ENCODE measurements at regions not wholly inside any gene's neighbourhood (a gene's known extent, or its start where the extent isn't known, plus 50 kb on each side); places are given as distances from the start of the nearest gene placed in this dataset.

DNA sequence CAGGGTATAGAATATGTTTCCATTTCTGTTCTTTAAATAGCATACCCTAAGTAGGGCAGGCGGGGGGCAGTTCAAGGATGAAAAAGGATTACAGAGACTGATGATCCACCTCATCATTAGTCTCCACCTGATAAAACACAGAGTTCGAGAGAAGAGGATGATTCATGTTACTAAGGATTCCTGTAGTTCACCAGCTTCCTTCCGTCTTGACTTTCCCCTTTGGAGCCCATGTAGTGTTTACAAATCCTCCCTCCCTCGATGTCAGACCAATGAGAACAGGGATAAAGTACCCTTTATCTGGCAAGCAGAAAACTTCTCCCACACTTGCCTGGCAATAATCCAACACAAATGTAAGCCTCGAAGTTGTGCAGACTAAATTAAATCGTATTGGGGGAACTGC lies 526.3 kb upstream of the FAM241A start:
- TF ChIP-seq RAD21 (conservative IDR thresholded peaks at IDR 0.05): no peak
- TF ChIP-seq MXI1 (conservative IDR thresholded peaks at IDR 0.05; ENCODE audit: poor library complexity, severe bottlenecking): no peak
- H3K36me3 ChIP-seq (ENCODE audit: insufficient read depth, low read length): no peaks in the 10 kb centered on the region
- H3K79me2 ChIP-seq (replicated peaks; ENCODE audit: insufficient read depth, low read length): no peaks in the 10 kb centered on the region
- H3K27me3 ChIP-seq (ENCODE audit: insufficient read depth, low read depth, low read length): no peaks in the 10 kb centered on the region
- H3K4me3 ChIP-seq (ENCODE audit: low read length): no peak overlapping the region
- no peak overlapping the region for H2AFZ ChIP-seq (ENCODE audit: low read depth, low read length)
- no peaks in the 10 kb centered on the region for H4K20me1 ChIP-seq (ENCODE audit: insufficient read depth)
- no peak overlapping the region for H3K27ac ChIP-seq (ENCODE audit: low read length)
- no peak overlapping the region for H3K4me2 ChIP-seq (ENCODE audit: low read length)
- no peaks in the 10 kb centered on the region for H3K9me3 ChIP-seq (ENCODE audit: low read length)
- no peaks in the 10 kb centered on the region for H3K9me2 ChIP-seq (ENCODE audit: insufficient read depth, low read length)
- no peak overlapping the region for H3K9ac ChIP-seq (ENCODE audit: low read length)
- no peaks in the 10 kb centered on the region for H3F3A ChIP-seq (ENCODE audit: insufficient read depth, low read length, poor library complexity, severe bottlenecking)

DNA sequence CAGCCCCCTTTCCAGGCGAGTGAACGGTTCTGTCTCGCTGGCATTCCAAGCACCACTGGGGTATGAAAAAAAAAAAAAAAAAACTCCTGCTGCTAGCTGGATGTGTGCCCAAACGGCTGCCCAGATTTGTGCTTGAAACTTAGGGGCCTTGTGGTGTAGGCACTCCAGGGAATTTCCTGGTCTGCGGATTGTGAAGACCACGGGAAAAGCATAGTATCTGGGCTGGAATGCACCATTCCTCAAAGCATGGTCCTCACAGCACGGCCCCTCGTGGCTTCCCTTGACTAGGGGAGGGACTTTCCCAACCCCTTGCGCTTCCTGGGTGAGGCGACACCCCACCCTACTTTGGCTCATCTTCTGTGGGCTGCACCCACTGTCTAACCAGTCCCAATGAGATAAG lies 516.8 kb upstream of the FAM241A start:
- Histone ChIP-seq H3F3A (ENCODE audit: insufficient read depth, low read length, poor library complexity, severe bottlenecking) (no peaks in the 10 kb centered on the region), H3K27me3 (ENCODE audit: insufficient read depth, low read depth, low read length) (no peaks in the 10 kb centered on the region), H3K79me2 (replicated peaks; ENCODE audit: insufficient read depth, low read length) (no peaks in the 10 kb centered on the region), H3K9me2 (ENCODE audit: insufficient read depth, low read length) (no peaks in the 10 kb centered on the region), H3K4me2 (ENCODE audit: low read length) (no peak overlapping the region), H3K36me3 (ENCODE audit: insufficient read depth, low read length) (no peaks in the 10 kb centered on the region), H4K20me1 (ENCODE audit: insufficient read depth) (no peaks in the 10 kb centered on the region), H3K27ac (ENCODE audit: low read length) (no peak overlapping the region), H3K9ac (ENCODE audit: low read length) (no peak overlapping the region), H3K9me3 (ENCODE audit: low read length) (no peaks in the 10 kb centered on the region), H2AFZ (ENCODE audit: low read depth, low read length) (no peak overlapping the region), H3K4me3 (ENCODE audit: low read length) (no peak overlapping the region)
- TF ChIP-seq EP300 (conservative IDR thresholded peaks at IDR 0.05; ENCODE audit: poor library complexity, severe bottlenecking) (no peak), TAF1 (IDR thresholded peaks at IDR 0.05; ENCODE audit: low read depth) (no peak), EZH2 (IDR thresholded peaks at IDR 0.05; ENCODE audit: borderline replicate concordance, insufficient read depth, low read length, poor library complexity, severe bottlenecking) (no peak), POLR2AphosphoS5 (IDR thresholded peaks at IDR 0.05) (no peak), RAD21 (conservative IDR thresholded peaks at IDR 0.05) (no peak), SMC3 (conservative IDR thresholded peaks at IDR 0.05; ENCODE audit: poor library complexity) (no peak), MXI1 (conservative IDR thresholded peaks at IDR 0.05; ENCODE audit: poor library complexity, severe bottlenecking) (no peak)
- TF ChIP-seq, protein P1, sequence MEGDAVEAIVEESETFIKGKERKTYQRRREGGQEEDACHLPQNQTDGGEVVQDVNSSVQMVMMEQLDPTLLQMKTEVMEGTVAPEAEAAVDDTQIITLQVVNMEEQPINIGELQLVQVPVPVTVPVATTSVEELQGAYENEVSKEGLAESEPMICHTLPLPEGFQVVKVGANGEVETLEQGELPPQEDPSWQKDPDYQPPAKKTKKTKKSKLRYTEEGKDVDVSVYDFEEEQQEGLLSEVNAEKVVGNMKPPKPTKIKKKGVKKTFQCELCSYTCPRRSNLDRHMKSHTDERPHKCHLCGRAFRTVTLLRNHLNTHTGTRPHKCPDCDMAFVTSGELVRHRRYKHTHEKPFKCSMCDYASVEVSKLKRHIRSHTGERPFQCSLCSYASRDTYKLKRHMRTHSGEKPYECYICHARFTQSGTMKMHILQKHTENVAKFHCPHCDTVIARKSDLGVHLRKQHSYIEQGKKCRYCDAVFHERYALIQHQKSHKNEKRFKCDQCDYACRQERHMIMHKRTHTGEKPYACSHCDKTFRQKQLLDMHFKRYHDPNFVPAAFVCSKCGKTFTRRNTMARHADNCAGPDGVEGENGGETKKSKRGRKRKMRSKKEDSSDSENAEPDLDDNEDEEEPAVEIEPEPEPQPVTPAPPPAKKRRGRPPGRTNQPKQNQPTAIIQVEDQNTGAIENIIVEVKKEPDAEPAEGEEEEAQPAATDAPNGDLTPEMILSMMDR (IDR thresholded peaks at IDR 0.05; ENCODE audit: poor library complexity, severe bottlenecking): no peak
- TF ChIP-seq, protein P2, sequence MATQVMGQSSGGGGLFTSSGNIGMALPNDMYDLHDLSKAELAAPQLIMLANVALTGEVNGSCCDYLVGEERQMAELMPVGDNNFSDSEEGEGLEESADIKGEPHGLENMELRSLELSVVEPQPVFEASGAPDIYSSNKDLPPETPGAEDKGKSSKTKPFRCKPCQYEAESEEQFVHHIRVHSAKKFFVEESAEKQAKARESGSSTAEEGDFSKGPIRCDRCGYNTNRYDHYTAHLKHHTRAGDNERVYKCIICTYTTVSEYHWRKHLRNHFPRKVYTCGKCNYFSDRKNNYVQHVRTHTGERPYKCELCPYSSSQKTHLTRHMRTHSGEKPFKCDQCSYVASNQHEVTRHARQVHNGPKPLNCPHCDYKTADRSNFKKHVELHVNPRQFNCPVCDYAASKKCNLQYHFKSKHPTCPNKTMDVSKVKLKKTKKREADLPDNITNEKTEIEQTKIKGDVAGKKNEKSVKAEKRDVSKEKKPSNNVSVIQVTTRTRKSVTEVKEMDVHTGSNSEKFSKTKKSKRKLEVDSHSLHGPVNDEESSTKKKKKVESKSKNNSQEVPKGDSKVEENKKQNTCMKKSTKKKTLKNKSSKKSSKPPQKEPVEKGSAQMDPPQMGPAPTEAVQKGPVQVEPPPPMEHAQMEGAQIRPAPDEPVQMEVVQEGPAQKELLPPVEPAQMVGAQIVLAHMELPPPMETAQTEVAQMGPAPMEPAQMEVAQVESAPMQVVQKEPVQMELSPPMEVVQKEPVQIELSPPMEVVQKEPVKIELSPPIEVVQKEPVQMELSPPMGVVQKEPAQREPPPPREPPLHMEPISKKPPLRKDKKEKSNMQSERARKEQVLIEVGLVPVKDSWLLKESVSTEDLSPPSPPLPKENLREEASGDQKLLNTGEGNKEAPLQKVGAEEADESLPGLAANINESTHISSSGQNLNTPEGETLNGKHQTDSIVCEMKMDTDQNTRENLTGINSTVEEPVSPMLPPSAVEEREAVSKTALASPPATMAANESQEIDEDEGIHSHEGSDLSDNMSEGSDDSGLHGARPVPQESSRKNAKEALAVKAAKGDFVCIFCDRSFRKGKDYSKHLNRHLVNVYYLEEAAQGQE (IDR thresholded peaks at IDR 0.05; ENCODE audit: borderline replicate concordance): no peak

DNA sequence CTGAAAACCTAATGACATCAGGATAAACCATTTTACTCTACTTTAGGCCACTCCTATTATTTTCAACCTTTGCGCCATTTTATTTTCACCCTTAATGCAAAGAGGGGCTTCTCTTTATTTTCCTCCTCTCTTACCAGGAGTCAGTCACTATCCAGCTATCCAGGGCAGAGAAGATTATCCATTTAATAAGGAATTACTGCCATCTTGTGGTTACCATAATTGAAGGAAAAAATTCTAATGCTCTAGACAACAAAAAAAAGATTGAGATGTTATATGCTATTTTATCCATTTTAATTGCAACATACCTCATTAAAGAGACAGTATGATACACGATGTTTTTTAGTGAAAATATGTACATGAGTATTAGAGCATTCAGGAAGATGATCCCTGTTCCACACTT lies 514.5 kb upstream of the FAM241A start:
- H4K20me1 ChIP-seq (ENCODE audit: insufficient read depth): no peaks in the 10 kb centered on the region
- no peak overlapping the region for H3K27ac ChIP-seq (ENCODE audit: low read length)
- H3F3A ChIP-seq (ENCODE audit: insufficient read depth, low read length, poor library complexity, severe bottlenecking): no peaks in the 10 kb centered on the region
- H3K4me2 ChIP-seq (ENCODE audit: low read length): no peak overlapping the region
- H3K9me3 ChIP-seq (ENCODE audit: low read length): no peaks in the 10 kb centered on the region
- no peaks in the 10 kb centered on the region for H3K36me3 ChIP-seq (ENCODE audit: insufficient read depth, low read length)
- H3K4me3 ChIP-seq (ENCODE audit: low read length): no peak overlapping the region
- H2AFZ ChIP-seq (ENCODE audit: low read depth, low read length): no peak overlapping the region
- no peaks in the 10 kb centered on the region for H3K27me3 ChIP-seq (ENCODE audit: insufficient read depth, low read depth, low read length)
- H3K9ac ChIP-seq (ENCODE audit: low read length): no peak overlapping the region
- H3K79me2 ChIP-seq (replicated peaks; ENCODE audit: insufficient read depth, low read length): no peaks in the 10 kb centered on the region
- TF ChIP-seq TAF1 (IDR thresholded peaks at IDR 0.05; ENCODE audit: low read depth) (no peak), MXI1 (conservative IDR thresholded peaks at IDR 0.05; ENCODE audit: poor library complexity, severe bottlenecking) (no peak), SMC3 (conservative IDR thresholded peaks at IDR 0.05; ENCODE audit: poor library complexity) (peak; percentile 95), EP300 (conservative IDR thresholded peaks at IDR 0.05; ENCODE audit: poor library complexity, severe bottlenecking) (no peak), EZH2 (IDR thresholded peaks at IDR 0.05; ENCODE audit: borderline replicate concordance, insufficient read depth, low read length, poor library complexity, severe bottlenecking) (no peak), RAD21 (conservative IDR thresholded peaks at IDR 0.05) (peak; percentile 91), POLR2AphosphoS5 (IDR thresholded peaks at IDR 0.05) (no peak)
- TF ChIP-seq, protein P1 (IDR thresholded peaks at IDR 0.05; ENCODE audit: poor library complexity, severe bottlenecking): peak; percentile 83
- TF ChIP-seq, protein P2 (IDR thresholded peaks at IDR 0.05; ENCODE audit: borderline replicate concordance): no peak
- H3K9me2 ChIP-seq (ENCODE audit: insufficient read depth, low read length): no peaks in the 10 kb centered on the region
